Tibial nerve (tissue), 4 donors: ENCODE measurements at regions not wholly inside any gene's neighbourhood (a gene's known extent, or its start where the extent isn't known, plus 50 kb on each side); places are given as distances from the start of the nearest gene placed in this dataset.

Experiments used
- EP300 ChIP-seq, 2 donors: sonication (generic); formaldehyde crosslinking; IDR thresholded peaks; one replicate each; pipeline ENCODE4 v1.6.1; 2017; ENCODE audit warnings: antibody characterized with exemption in 2 of 2, mild to moderate bottlenecking in 1 of 2
- POLR2A ChIP-seq, 2 donors: fragments of 450-650 bp; IDR thresholded peaks; one replicate each; pipeline ENCODE4 v1.6.1; 2017; ENCODE audit warnings: antibody characterized with exemption in 2 of 2, mild to moderate bottlenecking in 2 of 2, moderate library complexity in 2 of 2
- TF ChIP-seq, protein P1 (sequence below), 5 experiments: fragments of 200-600 bp in 3 of 5; fragments of 450-650 bp in 2 of 5; sonication (generic) in 3 of 5; IDR thresholded peaks; one replicate each; pipeline ENCODE4 v1.5.1; 2016 to 2019; ENCODE audit warnings: antibody characterized with exemption in 5 of 5, mild to moderate bottlenecking in 3 of 5, moderate library complexity in 2 of 5

DNA sequence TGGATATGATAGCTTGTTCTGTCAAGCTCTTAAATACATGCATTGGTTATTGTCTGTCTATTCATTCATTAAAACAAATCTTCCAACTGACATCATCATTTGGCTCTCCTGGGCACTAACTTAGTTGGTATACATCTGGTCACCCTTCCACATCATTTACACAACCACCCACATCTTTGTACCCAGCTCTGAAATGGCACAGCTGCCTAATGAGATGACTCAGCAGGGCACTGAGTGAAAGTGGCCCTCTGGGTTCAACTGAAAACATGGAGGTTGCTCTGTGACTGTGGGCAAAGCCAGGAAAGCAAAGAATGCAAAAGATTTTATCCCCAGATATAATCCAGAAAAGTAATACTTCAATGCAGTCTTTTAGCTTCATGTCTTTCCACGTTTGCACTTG lies 234.0 kb upstream of the MAP2 start:
- TF ChIP-seq, protein P1, sequence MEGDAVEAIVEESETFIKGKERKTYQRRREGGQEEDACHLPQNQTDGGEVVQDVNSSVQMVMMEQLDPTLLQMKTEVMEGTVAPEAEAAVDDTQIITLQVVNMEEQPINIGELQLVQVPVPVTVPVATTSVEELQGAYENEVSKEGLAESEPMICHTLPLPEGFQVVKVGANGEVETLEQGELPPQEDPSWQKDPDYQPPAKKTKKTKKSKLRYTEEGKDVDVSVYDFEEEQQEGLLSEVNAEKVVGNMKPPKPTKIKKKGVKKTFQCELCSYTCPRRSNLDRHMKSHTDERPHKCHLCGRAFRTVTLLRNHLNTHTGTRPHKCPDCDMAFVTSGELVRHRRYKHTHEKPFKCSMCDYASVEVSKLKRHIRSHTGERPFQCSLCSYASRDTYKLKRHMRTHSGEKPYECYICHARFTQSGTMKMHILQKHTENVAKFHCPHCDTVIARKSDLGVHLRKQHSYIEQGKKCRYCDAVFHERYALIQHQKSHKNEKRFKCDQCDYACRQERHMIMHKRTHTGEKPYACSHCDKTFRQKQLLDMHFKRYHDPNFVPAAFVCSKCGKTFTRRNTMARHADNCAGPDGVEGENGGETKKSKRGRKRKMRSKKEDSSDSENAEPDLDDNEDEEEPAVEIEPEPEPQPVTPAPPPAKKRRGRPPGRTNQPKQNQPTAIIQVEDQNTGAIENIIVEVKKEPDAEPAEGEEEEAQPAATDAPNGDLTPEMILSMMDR (IDR thresholded peaks at IDR 0.05) = no peak
- TF ChIP-seq POLR2A (IDR thresholded peaks at IDR 0.05) = no peak
- no peak for TF ChIP-seq EP300 (IDR thresholded peaks at IDR 0.05)
